ENCODE measurements at regions not wholly inside any gene's neighbourhood (a gene's known extent, or its start where the extent isn't known, plus 50 kb on each side); places are given as distances from the start of the nearest gene placed in this dataset.

DNA sequence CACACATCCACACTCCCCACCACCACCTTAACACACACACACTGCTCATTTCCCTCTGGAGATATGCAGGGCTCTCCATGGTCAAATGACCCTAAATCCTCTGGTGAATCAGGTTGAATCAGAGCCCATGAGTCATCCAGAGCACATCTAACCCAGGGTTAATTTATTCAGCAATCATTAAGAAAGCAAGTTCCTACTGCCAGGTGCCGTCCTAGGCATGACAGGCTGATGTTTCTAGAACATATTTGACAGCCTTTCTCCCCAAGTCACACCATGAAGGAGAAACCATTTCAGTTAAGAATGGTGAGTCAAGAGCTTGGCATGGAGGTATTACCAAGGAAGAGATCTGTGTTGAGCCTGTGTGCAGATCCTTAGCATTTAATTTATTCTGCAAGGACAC is 194.3 kb upstream of the CAMK1G start:
- H3K4me3 ChIP-seq, result no peak overlapping the region
- no peak for TF ChIP-seq POLR2AphosphoS5 (IDR thresholded peaks at IDR 0.05)
- no peak for TF ChIP-seq POLR2A (IDR thresholded peaks at IDR 0.05)
- TF ChIP-seq, protein P1, sequence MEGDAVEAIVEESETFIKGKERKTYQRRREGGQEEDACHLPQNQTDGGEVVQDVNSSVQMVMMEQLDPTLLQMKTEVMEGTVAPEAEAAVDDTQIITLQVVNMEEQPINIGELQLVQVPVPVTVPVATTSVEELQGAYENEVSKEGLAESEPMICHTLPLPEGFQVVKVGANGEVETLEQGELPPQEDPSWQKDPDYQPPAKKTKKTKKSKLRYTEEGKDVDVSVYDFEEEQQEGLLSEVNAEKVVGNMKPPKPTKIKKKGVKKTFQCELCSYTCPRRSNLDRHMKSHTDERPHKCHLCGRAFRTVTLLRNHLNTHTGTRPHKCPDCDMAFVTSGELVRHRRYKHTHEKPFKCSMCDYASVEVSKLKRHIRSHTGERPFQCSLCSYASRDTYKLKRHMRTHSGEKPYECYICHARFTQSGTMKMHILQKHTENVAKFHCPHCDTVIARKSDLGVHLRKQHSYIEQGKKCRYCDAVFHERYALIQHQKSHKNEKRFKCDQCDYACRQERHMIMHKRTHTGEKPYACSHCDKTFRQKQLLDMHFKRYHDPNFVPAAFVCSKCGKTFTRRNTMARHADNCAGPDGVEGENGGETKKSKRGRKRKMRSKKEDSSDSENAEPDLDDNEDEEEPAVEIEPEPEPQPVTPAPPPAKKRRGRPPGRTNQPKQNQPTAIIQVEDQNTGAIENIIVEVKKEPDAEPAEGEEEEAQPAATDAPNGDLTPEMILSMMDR (IDR thresholded peaks at IDR 0.05), result no peak
- TF ChIP-seq EP300 (IDR thresholded peaks at IDR 0.05), result no peak
- 67% methylated on average over 1 of the region's 1 CpG for WGBS
- no peak for DNase-seq (ENCODE audit: low spot score in 2 of 2)
- no peaks in the 10 kb centered on the region for H3K36me3 ChIP-seq
- peaks cover 49% of the 10 kb centered on the region for H3K4me1 ChIP-seq
- H3K27me3 ChIP-seq, result no peaks in the 10 kb centered on the region
- no peaks in the 10 kb centered on the region for H3K9me3 ChIP-seq
- H3K27ac ChIP-seq, result peak overlapping the region; percentile 59

- Histone ChIP-seq H3K4me1 (peaks cover 43% of the 10 kb centered on the region), H3K36me3 (no peaks in the 10 kb centered on the region), H3K27me3 (no peaks in the 10 kb centered on the region), H3K4me3 (no peak overlapping the region), H3K9me3 (no peaks in the 10 kb centered on the region), H3K27ac (peak overlapping the region; percentile 59)
- DNase-seq (ENCODE audit: low spot score in 2 of 2), result no peak
- 76% methylated on average over 1 of the region's 1 CpG for WGBS
- TF ChIP-seq EP300 (IDR thresholded peaks at IDR 0.05) (no peak), POLR2AphosphoS5 (IDR thresholded peaks at IDR 0.05) (no peak), POLR2A (IDR thresholded peaks at IDR 0.05) (no peak)
- TF ChIP-seq, protein P1 (IDR thresholded peaks at IDR 0.05), result no peak
These were observed 193.5 kb upstream of the CAMK1G start for GRCh38 chr1:209389975-209390374.

DNA sequence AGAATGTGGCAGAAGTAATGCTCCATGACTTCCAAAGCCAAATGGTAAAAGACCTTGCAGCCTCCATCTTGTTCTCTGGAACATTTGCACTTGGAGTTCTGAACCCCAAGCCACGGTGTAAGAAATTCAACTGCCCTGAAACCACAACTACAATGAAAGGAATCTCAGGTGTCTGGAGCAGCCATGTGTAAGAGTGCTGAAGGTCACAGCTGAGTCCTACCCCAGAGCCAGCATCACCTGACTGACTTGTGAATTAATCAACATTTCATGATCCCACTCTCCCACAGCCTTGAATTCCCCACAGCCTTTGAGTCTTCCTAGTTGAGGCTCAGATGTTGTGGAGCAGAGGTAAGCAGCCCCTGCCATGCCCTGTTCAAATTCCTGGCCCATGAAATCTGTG is 192.8 kb upstream of the CAMK1G start:
- DNase-seq (ENCODE audit: low spot score in 2 of 2), result no peak
- Histone ChIP-seq H3K9me3 (no peaks in the 10 kb centered on the region), H3K27me3 (no peaks in the 10 kb centered on the region), H3K36me3 (no peaks in the 10 kb centered on the region), H3K4me3 (no peak overlapping the region), H3K27ac (no peak overlapping the region), H3K4me1 (peaks cover 47% of the 10 kb centered on the region)
- WGBS, result 100% methylated on average over 1 of the region's 1 CpG
- no peak for TF ChIP-seq POLR2AphosphoS5 (IDR thresholded peaks at IDR 0.05)
- TF ChIP-seq POLR2A (IDR thresholded peaks at IDR 0.05), result no peak
- TF ChIP-seq EP300 (IDR thresholded peaks at IDR 0.05), result no peak

GRCh38 chr1:209391792-209392191 is 191.7 kb upstream of the CAMK1G start:
- H3K4me1 ChIP-seq, result peaks cover 42% of the 10 kb centered on the region
- no peak overlapping the region for H3K4me3 ChIP-seq
- H3K27me3 ChIP-seq, result no peaks in the 10 kb centered on the region
- 80% methylated on average over 2 of the region's 2 CpGs for WGBS
- H3K27ac ChIP-seq, result no peak overlapping the region
- no peak for DNase-seq (ENCODE audit: low spot score in 2 of 2)
- no peaks in the 10 kb centered on the region for H3K36me3 ChIP-seq
- H3K9me3 ChIP-seq, result no peaks in the 10 kb centered on the region
- TF ChIP-seq POLR2A (IDR thresholded peaks at IDR 0.05) (no peak), POLR2AphosphoS5 (IDR thresholded peaks at IDR 0.05) (no peak), EP300 (IDR thresholded peaks at IDR 0.05) (no peak)
- TF ChIP-seq, protein P1 (IDR thresholded peaks at IDR 0.05), result no peak

DNA sequence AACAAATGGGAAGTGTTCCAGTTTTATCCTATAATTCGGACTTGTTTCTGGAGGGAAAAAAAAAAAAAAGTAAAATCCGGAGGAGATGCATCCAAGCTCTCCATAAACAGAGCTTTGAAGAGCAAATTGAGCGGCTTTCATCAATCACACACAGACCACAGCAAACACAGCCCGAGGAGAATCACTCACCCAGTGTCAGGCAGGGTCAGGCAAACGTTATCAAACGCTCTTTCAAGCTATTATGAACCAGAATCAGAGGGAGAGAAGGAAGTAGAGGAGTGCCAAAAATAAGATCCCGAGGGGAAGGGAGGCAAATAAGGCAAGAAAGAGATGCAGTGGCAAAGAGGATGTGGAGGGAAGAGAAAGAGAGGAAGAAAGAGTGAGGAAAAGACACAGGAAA is 188.3 kb upstream of the CAMK1G start:
- H3K27ac ChIP-seq, result no peak overlapping the region
- no peaks in the 10 kb centered on the region for H3K9me3 ChIP-seq
- DNase-seq (ENCODE audit: low spot score in 2 of 2), result no peak
- peaks cover 44% of the 10 kb centered on the region for H3K4me1 ChIP-seq
- no peak overlapping the region for H3K4me3 ChIP-seq
- H3K27me3 ChIP-seq, result no peaks in the 10 kb centered on the region
- H3K36me3 ChIP-seq, result no peaks in the 10 kb centered on the region
- 24% methylated on average over 7 of the region's 7 CpGs for WGBS
- TF ChIP-seq POLR2A (IDR thresholded peaks at IDR 0.05) (no peak), POLR2AphosphoS5 (IDR thresholded peaks at IDR 0.05) (no peak), EP300 (IDR thresholded peaks at IDR 0.05) (no peak)
- TF ChIP-seq, protein P1 (IDR thresholded peaks at IDR 0.05), result no peak

GRCh38 chr1:209397371-209397770 is 186.1 kb upstream of the CAMK1G start:
- WGBS, result 46% methylated on average over 6 of the region's 6 CpGs
- Histone ChIP-seq H3K36me3 (no peaks in the 10 kb centered on the region), H3K4me1 (peaks cover 44% of the 10 kb centered on the region), H3K9me3 (no peaks in the 10 kb centered on the region), H3K27me3 (no peaks in the 10 kb centered on the region), H3K27ac (peak overlapping the region; percentile 73), H3K4me3 (no peak overlapping the region)
- DNase-seq (ENCODE audit: low spot score in 2 of 2), result no peak
- TF ChIP-seq POLR2AphosphoS5 (IDR thresholded peaks at IDR 0.05) (no peak), POLR2A (IDR thresholded peaks at IDR 0.05) (no peak), EP300 (IDR thresholded peaks at IDR 0.05) (no peak)
- TF ChIP-seq, protein P1 (IDR thresholded peaks at IDR 0.05), result no peak
